HL-60 (cell line): ENCODE measurements at regions not wholly inside any gene's neighbourhood (a gene's known extent, or its start where the extent isn't known, plus 50 kb on each side); places are given as distances from the start of the nearest gene placed in this dataset.

Experiments
- CTCF ChIP-seq: IDR thresholded peaks from one replicate; pipeline ENCODE4 v1.5.1; 2011; ENCODE audit warnings: low read length, control low read depth, inconsistent platforms; ENCODE audit not compliant: insufficient read depth
- POLR2AphosphoS5 ChIP-seq: IDR thresholded peaks from 2 replicates; pipeline ENCODE4 v1.6.1; 2012; ENCODE audit warnings: low read depth

- no peak for TF ChIP-seq CTCF
- TF ChIP-seq POLR2AphosphoS5: no peak
Observed at GRCh38 chr21:22536509-22536908, 1538.3 kb downstream of the NCAM2 start.
